HG03432 (cell line): ENCODE measurements at regions not wholly inside any gene's neighbourhood (a gene's known extent, or its start where the extent isn't known, plus 50 kb on each side); places are given as distances from the start of the nearest gene placed in this dataset.
"Not testable (repeated sequence)": the region's sequence is repeated elsewhere in the genome, so short reads cannot be mapped to it uniquely, and the experiment has no call there.

Experiments used
- ATAC-seq: cut with Tn5 transposase; IDR thresholded peaks from one replicate; pipeline ENCODE4 v1.9.1; 2021; ENCODE audit warnings: mild to moderate bottlenecking, moderate library complexity; ENCODE audit not compliant: unreplicated experiment

DNA sequence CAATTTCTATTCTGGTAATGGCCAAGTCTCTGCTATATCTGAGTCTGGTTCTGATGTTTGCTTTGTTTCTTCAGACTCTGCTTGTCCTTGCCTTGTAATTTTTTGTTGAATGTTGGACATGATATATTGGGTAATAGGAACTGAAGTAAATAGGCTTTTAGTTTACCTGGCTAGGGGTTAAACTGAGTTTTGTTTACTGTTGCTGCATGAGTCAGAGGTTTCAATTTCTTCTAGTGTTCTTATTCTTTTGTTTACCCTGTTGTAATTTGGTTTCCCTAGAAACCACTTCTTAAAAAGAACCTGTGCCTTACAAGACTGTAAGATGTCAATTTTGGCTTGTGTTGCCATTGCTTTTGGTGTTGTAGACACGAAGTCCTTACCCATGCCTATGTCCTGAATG lies 285.0 kb upstream of the KCNH7 start:
- peak; percentile 67 for ATAC-seq

DNA sequence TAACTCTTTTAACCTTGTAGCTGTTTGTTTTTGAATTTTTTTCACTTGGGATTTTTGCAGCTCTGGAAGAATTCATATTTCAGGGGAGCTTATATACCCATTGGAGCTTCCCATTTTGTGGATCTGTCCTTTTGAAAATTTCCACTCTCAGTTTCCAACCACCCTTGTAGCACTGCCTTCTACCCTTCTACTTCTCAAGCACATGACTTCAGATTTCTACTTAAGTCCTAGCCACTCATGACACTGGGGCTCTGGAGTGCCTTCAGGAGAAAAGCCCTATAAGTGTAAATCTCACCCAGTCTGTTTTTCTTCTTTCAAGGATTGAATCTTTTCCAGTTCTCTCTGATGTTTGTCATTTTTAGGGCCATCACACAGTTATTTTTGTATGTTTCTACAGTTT lies 283.7 kb upstream of the KCNH7 start:
- ATAC-seq, result no peak

DNA sequence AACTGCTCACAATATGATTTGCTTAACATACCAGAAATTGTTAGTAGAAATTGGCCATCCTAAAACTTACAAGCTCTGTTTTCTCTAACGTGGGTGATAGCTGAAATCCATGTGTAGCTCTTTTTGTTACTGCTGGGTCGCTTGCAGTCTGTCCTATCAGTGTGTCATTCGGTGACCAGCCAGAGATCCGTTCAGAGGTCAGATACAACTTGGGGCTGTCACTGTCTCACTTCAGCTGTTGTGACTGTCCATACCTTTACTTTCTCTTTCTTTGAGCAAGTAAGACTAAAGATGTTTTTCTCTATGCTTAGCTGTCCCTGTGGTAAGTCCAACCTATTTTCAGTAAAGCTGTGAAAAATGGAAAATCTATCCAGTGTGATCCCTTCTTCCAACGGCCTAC lies 282.9 kb upstream of the KCNH7 start:
- ATAC-seq, result no peak

DNA sequence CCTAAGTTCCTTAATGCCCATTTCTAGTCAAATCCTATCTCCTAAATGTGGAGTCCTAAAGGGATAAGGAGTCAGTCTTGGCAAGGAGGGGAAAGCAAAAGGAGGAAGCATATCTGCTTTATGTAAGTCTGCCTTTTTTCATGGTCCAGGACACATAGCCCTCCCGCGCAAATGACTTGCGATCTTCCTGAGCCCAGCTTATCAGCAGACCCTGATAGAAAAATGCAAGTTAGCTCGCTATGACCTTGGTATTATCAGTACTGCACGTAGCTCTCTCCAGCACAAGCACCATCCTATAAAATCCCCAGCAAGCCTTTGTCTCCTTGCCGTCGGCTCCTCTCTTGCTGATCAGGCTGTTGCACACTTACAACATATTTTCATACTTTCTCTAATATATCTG lies 281.4 kb upstream of the KCNH7 start:
- no peak for ATAC-seq

DNA sequence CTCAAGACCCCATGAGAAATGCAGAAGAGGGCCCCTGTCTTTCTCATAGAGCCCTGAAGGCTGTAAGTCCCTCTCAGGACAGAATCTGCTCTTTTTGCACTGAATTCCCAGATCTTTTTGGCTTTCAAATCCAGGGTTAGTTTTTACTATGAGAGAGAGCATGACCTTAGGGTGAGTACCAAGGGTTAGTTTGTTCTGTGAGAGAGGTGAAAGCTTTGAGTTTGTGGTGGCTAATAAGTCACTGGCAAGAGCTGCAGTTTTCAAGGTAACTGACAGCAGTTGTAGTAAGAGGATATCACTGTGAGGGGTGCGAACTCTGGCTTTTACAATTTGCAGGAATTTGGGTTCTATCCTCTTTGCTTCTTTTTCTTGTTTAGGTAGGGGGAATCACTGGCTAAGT lies 248.4 kb upstream of the KCNH7 start:
- no peak for ATAC-seq

DNA sequence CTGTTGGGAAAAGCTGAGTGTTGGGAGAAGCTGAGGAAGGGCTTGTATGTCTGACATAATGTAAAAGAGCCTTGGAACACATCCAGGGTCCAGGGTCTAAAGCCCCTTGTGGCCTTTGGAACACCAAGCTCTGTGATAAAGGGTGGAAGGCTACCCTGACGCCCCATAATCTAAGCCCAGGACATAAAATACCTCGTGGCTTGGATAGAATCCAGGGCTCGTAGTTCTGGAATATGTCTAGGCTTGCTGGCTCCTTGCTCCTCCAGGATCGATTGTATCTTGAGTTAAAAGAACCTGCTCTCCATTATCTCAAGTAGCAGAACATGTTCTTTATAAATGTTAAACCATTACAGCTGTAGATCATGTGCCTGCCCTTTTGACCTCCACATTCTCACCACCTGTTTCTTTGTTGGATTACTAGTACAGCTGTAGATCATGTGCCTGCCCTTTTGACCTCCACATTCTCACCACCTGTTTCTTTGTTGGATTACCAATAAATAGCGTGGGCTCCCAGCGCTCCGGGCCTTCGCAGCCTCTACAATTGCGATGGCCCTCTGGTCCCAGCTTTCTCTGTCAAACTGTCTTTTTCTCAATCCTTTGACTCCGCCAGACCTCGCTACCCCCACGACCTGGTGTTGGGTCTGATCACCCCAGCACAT lies 246.9 kb upstream of the KCNH7 start:
- not testable (repeated sequence) for ATAC-seq

DNA sequence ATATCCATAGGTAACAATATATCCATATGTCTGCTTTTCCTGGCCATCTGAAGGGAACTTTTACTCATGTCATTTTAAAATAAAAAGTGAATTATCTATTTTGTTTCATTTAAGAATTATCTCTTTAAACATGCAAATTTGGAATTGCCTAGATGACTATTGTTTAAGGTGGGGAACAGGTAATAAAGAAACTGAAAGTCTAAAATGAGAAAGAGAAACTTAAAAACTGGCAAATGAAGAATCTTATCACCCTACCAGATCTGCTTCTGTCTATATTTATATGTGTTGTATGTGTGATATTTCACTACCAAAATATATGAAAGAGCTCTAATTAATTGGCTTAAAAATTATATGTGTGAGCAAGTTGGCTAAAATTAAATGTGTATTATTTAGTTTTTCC lies 243.2 kb upstream of the KCNH7 start:
- ATAC-seq, result peak; percentile 57

DNA sequence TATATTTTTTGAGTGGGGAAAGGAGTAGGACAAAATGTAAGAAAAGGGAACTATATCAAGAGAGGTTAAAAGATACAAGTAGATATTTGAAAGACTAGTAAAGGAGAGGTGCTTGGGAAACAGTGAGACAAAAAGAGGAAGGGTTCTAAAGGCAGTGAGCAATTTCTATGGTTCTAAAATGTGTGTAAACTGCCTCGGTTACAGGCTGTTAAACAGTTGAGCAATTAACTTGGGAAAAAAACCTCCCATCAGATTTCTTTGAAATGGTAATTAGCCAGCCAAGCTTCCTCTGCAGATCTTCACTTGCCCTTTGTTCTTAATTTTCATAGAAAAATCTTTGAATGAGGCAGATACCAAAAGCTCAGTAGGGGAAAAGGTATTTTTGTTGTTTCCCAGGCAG lies 238.7 kb upstream of the KCNH7 start:
- ATAC-seq, result no peak

DNA sequence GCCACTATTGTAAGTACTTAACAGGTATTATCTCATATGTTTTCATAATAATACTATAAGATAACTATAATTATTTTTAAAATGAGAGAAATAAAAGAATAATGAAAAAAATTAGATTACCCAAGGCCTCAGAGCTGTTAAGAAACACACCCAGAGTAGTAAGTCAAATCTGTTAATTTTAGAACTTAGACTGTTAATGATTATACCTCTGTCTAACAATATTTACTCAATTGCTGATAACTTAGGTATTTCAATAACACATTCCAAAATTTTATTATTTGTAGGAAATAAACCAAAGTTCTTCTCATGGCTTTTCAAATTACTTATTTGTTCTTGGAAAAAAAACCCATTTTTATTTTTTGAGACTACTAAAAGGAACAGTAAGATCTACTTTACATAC lies 227.5 kb upstream of the KCNH7 start:
- no peak for ATAC-seq

DNA sequence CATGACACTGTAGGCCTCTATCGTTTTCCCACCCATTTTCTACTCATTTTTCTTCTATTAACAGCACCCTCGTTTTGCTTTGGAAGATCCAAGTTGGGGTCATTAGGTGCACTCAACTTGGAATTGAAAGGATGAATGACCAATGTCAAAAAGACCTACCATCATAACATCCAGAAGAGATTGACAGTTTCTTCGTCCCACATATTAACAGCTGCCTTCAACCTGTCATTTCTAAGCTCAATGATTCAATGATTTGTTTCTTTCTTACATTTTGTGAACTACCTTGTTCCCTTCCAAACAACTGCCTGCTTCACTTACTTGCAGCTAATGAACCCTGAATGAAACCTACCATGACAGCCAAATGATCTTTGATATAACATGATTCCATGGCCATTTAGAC lies 224.0 kb upstream of the KCNH7 start:
- no peak for ATAC-seq

DNA sequence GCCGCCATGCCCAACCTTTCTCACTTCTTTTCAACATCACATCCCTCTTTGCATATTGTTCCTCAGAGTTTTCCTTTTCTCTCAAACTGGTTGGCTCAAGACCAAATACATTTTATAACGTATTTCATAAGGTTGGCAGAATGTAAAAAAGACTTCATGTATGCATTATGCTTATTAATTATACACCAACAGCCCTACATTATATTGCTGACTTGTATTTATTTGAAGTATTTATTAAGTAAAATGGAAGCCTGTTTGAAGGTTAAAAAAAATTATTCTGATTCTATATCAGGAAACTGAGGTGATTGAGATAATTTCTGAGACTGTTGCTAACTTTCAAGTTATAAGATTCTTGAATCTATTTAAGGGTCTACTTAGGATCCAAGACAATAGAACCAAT lies 208.0 kb upstream of the KCNH7 start:
- ATAC-seq, result no peak

DNA sequence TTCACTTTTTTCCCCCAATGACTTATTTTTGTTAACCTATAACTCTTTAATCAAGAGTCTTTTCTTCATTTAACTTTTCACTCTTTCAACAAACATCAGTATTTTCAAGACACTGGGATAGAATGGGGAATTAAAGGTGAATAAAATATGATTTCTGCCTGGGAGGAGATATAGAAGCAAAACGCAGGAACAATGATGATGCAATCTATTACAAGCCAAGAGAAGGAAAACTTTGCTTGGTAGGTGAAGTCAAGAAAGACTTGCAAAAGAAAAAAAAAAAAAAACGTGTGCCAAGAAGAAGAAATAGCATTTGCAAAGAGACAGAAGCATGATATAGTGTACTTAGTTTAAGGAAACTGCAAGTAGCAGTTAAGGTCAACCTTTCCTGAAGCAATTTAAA lies 207.3 kb upstream of the KCNH7 start:
- no peak for ATAC-seq

DNA sequence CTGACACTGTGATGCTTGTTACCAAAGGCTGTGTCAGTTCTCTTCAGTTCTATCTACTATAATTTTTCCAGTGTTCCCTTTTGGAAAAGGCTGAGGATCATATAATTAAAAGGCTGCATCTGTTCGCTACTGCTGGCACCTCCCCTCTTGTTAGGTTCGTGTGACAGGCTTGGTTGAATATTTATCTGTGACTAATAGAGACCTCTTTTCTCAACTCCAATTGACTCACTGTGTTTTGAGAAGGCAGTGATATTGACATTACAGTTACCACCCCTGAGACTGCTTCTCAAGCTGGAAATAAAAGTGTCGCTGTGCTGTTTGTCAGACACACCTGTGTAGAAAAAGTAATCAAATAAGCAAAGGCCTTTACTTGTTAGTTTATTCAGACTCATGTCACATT lies 205.5 kb upstream of the KCNH7 start:
- no peak for ATAC-seq

DNA sequence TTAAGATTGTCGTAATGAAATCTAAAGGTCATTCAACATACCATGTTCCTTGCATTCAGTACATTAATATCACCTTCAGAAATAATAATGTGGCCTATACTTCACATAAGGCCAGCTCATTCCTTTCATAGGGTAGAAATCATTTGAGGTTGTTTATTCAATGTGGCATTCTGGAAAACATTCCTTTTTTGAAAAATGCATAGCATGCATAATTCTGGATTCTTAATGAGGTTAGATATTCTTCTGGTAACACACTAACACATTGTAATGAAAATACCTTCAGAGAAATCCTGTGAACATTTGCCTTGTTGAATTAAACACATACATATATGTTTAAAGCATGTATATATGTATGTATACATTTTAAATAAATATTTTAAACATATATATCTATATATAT lies 204.6 kb upstream of the KCNH7 start:
- no peak for ATAC-seq

DNA sequence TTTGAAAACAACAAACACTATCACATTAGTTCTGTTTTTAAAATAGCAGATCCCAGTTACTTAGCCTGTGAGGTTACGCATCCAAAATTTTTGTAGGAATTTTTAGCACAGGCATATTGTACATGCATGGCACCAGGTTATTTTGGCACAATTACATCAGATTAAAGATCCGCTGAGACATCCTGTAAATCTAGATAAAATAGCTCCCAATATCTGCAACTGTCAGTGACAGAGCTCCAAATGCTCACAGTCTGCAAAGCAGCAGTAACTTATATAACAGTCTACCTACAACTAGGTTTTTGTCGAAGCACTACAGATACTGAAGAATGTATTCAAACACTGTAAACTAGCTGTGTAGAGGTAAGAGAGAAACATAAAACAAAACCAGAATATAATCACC lies 200.7 kb upstream of the KCNH7 start:
- ATAC-seq, result no peak

DNA sequence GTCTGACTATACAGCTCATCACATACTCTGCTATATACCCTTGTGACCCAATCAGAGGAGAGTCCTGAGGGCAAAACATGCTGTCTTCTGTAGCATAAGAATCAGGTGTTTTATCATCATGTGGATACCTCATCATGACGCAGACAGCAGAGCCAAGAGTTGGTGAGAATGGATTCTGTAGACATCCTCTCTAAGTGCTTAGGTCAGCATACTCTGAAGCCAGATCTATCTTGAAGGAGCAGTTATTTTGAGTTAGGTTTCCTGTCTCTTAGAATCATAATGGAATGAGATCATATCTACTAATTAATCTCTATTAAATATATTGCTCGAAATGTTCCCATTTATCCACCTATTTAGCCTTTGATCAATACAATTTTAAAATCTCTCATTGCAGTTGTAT lies 190.2 kb upstream of the KCNH7 start:
- no peak for ATAC-seq

DNA sequence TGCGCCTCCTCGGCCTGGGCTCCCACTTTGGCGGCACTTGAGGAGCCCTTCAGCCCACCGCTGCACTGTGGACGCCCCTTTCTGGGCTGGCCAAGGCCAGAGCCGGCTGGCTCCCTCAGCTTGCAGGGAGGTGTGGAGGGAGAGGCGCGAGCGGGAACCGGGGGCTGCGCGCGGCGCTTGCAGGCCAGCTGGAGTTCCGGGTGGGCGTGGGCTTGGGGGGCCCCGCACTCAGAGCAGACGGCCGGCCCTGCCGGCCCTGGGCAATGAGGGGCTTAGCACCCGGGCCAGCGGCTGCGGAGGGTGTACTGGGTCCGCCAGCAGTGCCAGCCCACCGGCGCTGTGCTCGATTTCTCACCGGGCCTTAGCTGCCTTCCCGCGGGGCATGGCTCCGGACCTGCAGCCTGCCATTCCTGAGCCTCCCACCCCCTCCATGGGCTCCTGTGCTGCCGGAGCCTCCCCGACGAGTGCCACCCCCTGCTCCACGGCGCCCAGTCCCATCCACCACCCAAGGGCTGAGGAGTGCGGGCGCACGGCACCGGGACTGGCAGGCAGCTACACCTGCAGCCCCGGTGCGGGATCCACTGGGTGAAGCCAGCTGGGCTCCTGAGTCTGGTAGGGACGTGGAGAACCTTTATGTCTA lies 187.7 kb upstream of the KCNH7 start:
- not testable (repeated sequence) for ATAC-seq

DNA sequence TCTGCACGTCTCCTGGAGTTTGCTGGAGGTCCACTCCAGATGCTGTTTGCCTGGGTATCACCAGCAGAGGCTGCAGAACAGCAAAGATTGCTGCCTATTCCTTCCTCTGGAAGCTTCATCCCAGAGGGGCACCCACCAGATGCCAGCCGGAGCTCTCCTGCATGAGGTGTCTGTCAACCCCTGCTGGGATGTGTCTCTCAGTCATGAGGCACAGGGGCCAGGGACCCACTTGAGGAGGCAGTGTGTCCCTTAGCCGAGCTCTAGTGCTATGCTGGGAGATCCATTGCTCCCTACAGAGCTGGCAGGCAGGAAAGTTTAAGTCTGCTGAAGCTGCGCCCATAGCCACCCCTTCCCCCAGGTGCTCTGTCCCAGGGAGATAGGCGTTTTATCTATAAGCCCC lies 178.3 kb upstream of the KCNH7 start:
- not testable (repeated sequence) for ATAC-seq

DNA sequence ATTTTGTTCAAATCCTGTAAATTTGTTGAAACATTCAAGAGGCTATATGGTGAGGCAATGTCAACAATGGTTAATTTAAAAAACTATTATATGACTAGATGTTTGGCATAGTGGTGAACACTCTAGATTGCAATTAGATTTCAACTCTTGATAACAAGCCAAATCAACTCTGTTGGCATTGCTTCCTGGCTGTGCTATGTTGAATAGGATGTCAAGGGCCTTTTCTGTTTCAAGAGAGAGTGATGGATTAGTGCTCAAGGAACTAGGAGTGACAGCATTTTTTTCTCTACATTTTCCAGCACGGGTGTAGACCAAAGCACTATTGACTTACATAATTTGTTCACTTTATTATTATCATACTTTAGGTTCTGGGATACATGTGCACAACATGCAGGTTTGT lies 172.4 kb upstream of the KCNH7 start:
- ATAC-seq, result no peak

DNA sequence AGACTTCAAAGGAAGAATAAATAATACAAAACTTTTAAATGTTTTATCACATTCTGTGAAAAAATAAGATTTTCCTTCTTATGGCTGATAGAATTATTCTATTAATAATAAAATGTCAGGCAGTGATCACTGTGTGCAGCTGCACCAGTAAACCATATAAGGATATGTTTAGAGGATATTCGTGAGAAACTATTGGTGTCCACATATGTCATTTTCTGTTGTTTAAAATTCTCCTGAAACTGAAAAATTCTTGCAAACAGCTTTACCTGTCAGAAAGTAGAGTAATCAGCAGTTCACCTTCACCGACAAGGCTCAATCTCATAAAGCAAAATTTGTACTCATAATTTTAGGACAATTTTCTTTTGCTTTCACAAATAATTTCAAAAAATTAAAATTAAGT lies 170.1 kb upstream of the KCNH7 start:
- no peak for ATAC-seq

DNA sequence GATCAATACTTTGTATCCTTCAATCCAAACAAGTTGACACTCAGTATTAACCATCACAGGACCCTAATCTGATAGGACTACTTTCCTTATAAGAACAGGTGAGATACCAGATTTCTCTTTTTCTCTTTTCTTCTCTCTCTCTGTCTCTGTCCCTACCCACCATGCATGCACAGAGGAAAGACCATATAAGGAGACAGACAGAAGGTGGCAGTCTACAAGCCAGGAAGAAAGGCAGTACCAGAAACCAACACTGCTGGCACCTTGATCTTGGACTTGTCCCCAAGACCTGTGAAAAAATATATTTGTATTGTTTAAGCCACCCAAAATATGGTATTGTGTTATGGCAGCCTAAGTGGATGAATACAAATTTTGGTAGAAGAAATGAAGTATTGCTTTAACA lies 156.2 kb upstream of the KCNH7 start:
- ATAC-seq, result no peak

DNA sequence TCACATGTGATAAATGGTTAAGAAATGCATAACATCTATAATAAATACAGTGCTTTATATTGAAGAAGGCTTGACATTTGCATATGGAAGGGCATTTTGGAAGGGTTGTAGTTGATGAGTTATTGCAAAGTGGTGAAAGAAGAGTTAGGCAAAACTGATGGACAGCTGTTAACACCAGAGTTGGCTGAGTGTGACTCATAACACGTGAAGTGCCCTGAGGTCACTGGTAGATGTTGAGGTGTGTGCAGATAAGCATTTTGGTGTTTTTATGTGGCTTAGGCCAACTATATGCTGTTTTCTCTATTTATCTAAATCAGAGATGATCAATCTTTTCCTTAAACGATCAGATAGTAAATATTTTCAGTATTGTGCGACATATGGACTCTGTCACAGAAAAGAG lies 154.3 kb upstream of the KCNH7 start:
- ATAC-seq, result no peak

DNA sequence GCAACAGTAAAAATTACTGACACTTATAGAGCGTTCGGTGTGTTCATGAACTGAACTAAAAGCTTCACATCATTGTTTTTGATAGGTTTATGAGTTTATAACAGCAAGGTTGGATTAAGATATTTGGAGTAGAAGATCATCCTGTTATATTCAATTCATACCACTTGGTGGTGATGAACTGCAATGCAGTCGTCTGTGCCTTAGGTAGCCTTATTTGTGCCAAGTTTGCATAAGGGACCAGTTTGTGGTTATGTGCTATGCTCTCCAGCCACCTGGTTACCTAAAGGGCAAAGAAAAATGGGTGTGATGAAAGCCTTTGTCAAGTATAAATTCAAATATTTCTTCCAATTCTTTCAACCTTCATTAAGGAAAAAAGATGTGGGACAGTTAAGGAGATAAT lies 150.9 kb upstream of the KCNH7 start:
- ATAC-seq, result no peak
